Breast epithelium (tissue), 4 donors: ENCODE measurements at regions not wholly inside any gene's neighbourhood (a gene's known extent, or its start where the extent isn't known, plus 50 kb on each side); places are given as distances from the start of the nearest gene placed in this dataset.

Experiments used
- DNase-seq, 2 donors: peaks; one replicate each; pipeline ENCODE4 v3.0.0-alpha.2; 2019; ENCODE audit warnings: low spot score in 2 of 2
- H3K27ac ChIP-seq, 2 donors: fragments of 200-600 bp; sonication (generic) in 1 of 2; one replicate each; pipeline ENCODE4 v1.5.1; 2016 to 2019; ENCODE audit warnings: mild to moderate bottlenecking in 1 of 2
- H3K27me3 ChIP-seq, 2 donors: fragments of 200-600 bp; sonication (generic) in 1 of 2; one replicate each; pipeline versions ENCODE4 v1.5.1 to v1.6.0; 2017 to 2019; ENCODE audit warnings: control low read depth in 1 of 2, mild to moderate bottlenecking in 1 of 2
- H3K36me3 ChIP-seq: fragments of 200-600 bp; one replicate; pipeline ENCODE4 v1.5.1; 2019
- H3K4me1 ChIP-seq, 2 donors: fragments of 200-600 bp; sonication (generic); one replicate each; pipeline ENCODE4 v1.5.1; 2016 to 2019; ENCODE audit warnings: control low read depth in 1 of 2
- H3K4me3 ChIP-seq, 3 donors: fragments of 200-600 bp; sonication (generic); 1 replicate in 2 of 3; 2 replicates in 1 of 3; pipeline ENCODE4 v1.5.1; 2016 to 2019; ENCODE audit warnings: mild to moderate bottlenecking in 3 of 3, moderate library complexity in 2 of 3
- H3K9me3 ChIP-seq, 2 donors: fragments of 200-600 bp; sonication (generic) in 1 of 2; one replicate each; pipeline ENCODE4 v1.5.1; 2016 to 2019; ENCODE audit warnings: control low read depth in 1 of 2
- POLR2A ChIP-seq: fragments of 450-650 bp; IDR thresholded peaks from one replicate; pipeline ENCODE4 v1.6.1; 2016; ENCODE audit warnings: antibody characterized with exemption, mild to moderate bottlenecking, moderate library complexity
- POLR2AphosphoS5 ChIP-seq, 3 donors: sonication (generic); formaldehyde crosslinking; IDR thresholded peaks; one replicate each; pipeline ENCODE4 v1.6.1; 2017; ENCODE audit warnings: antibody characterized with exemption in 3 of 3
- intact Hi-C: fragments of 100-400 bp; cut with DNase I; formaldehyde crosslinking; loops from one replicate; pipeline ENCODE4 v1.15.1; 2023; ENCODE audit warnings: low total_unique reads
- TF ChIP-seq, protein P1 (sequence below), 3 donors: fragments of 450-650 bp; IDR thresholded peaks; one replicate each; pipeline ENCODE4 v1.5.1; 2016 to 2017; ENCODE audit warnings: antibody characterized with exemption in 3 of 3, mild to moderate bottlenecking in 3 of 3, moderate library complexity in 3 of 3

DNA sequence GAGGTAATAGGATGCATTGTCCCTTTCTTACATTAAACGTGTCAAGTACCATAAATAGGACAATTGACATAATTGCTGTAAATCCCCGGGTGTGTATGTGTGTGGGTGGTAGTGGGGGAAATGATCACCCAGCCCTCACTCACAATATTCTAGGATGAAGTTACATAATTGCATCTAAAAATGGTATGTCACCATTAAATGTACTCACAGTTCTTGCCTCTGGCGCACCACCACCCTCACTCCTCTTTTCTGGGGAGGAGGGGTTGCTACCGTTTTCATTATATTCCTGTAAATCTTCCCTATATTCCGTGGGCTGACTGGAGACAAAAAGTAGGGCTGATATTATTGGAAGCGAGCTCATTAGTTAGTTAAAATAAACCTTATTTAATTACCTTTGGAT lies 563.8 kb downstream of the TLR4 start:
- intact Hi-C loops = no loop called here
- DNase-seq = no peak
- Histone ChIP-seq H3K4me1 (no peaks in the 10 kb centered on the region), H3K9me3 (no peaks in the 10 kb centered on the region), H3K27ac (no peak overlapping the region), H3K4me3 (no peak overlapping the region), H3K27me3 (no peaks in the 10 kb centered on the region), H3K36me3 (no peaks in the 10 kb centered on the region)
- TF ChIP-seq POLR2A = no peak
- TF ChIP-seq, protein P1, sequence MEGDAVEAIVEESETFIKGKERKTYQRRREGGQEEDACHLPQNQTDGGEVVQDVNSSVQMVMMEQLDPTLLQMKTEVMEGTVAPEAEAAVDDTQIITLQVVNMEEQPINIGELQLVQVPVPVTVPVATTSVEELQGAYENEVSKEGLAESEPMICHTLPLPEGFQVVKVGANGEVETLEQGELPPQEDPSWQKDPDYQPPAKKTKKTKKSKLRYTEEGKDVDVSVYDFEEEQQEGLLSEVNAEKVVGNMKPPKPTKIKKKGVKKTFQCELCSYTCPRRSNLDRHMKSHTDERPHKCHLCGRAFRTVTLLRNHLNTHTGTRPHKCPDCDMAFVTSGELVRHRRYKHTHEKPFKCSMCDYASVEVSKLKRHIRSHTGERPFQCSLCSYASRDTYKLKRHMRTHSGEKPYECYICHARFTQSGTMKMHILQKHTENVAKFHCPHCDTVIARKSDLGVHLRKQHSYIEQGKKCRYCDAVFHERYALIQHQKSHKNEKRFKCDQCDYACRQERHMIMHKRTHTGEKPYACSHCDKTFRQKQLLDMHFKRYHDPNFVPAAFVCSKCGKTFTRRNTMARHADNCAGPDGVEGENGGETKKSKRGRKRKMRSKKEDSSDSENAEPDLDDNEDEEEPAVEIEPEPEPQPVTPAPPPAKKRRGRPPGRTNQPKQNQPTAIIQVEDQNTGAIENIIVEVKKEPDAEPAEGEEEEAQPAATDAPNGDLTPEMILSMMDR (IDR thresholded peaks at IDR 0.05) = no peak
- no peak for TF ChIP-seq POLR2AphosphoS5 (IDR thresholded peaks at IDR 0.05)

DNA sequence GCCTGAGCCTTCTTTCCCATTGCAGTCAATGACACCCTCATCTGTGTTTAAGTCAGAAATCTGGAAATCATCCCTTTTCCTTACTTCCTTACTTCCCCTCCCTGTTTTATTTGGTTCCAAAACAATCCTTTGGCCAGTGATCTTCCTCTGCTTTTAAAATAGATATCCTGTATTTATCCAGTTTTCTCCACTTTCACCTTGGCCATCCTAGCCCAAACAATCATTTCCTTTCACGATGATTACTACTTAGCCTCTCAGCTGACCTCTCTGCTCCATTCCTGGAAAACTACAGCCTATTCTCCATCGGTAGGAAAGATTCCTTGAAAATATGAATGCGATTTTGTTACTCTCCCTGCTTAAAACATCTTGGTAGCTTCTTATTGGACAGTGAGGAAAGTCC lies 565.4 kb downstream of the TLR4 start:
- H3K4me3 ChIP-seq = no peak overlapping the region
- intact Hi-C loops = no loop called here
- no peaks in the 10 kb centered on the region for H3K9me3 ChIP-seq
- no peak for TF ChIP-seq POLR2AphosphoS5 (IDR thresholded peaks at IDR 0.05)
- TF ChIP-seq, protein P1 (IDR thresholded peaks at IDR 0.05) = no peak
- no peak for TF ChIP-seq POLR2A
- H3K27me3 ChIP-seq = no peaks in the 10 kb centered on the region
- H3K36me3 ChIP-seq = no peaks in the 10 kb centered on the region
- no peaks in the 10 kb centered on the region for H3K4me1 ChIP-seq
- DNase-seq = no peak
- no peak overlapping the region for H3K27ac ChIP-seq

DNA sequence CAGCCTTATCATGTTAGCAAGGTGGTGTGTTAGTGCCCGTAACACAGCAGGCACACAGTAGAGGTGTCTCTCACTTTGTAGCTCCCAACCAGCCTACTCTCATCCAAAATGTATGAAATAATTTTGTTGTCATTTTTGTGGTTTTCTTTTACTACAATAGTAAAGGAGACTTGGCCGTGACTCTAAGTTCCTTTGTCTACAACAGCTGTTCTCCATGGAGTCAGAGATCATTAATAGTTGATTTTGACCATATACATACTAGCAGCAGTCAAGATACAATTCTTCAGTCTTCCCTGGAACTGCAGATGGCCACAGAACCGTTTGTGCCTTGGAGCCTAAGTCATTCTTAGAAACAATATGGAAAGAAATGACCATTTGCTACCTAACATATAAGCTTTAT lies 567.1 kb downstream of the TLR4 start:
- no peaks in the 10 kb centered on the region for H3K9me3 ChIP-seq
- H3K36me3 ChIP-seq = no peaks in the 10 kb centered on the region
- H3K27me3 ChIP-seq = no peaks in the 10 kb centered on the region
- TF ChIP-seq, protein P1 (IDR thresholded peaks at IDR 0.05) = no peak
- TF ChIP-seq POLR2A (no peak), POLR2AphosphoS5 (IDR thresholded peaks at IDR 0.05) (no peak)
- DNase-seq = no peak
- no peak overlapping the region for H3K4me3 ChIP-seq
- H3K27ac ChIP-seq = no peak overlapping the region
- intact Hi-C loops = no loop called here
- H3K4me1 ChIP-seq = no peaks in the 10 kb centered on the region

DNA sequence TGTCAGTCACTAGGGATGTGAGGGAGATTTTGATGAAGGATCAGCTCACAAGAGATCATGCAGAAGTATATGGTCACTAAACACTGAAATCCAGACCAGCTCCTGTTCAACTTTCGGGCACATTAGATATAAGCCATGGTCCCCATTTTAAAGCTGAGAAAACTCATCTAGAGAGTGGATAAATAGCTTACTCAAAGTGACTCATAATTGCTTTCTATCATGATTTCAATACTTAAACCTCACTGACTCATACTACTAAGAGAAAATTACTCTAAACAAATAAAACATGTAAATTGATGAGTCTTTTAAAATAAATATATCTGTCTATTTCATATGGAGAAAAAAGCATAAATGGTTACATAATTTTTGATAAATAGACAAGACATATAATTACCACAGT lies 567.7 kb downstream of the TLR4 start:
- intact Hi-C loops = no loop called here
- Histone ChIP-seq H3K4me3 (no peak overlapping the region), H3K27me3 (no peaks in the 10 kb centered on the region), H3K4me1 (no peaks in the 10 kb centered on the region), H3K36me3 (no peaks in the 10 kb centered on the region), H3K27ac (no peak overlapping the region), H3K9me3 (no peaks in the 10 kb centered on the region)
- DNase-seq = no peak
- TF ChIP-seq POLR2AphosphoS5 (IDR thresholded peaks at IDR 0.05) = no peak
- no peak for TF ChIP-seq POLR2A
- TF ChIP-seq, protein P1 (IDR thresholded peaks at IDR 0.05) = no peak

DNA sequence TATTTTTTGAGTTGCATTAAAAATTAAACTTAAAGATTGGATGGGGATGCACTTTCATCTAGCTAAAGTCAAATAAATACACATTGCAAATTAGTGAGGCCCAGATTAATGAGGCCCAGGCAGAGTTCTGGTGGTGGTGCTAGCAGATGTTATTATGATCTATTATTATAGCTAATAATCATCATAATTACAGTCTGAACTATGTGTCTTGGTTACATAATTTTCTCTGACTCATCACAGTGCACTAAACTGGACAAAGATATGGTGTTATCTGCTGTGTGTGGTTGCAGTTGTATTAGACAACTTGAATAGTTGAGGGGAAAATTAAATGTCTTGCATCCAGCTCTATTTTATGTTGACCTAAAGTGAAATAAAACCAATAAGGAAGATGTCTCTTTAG lies 568.8 kb downstream of the TLR4 start:
- TF ChIP-seq POLR2AphosphoS5 (IDR thresholded peaks at IDR 0.05) = no peak
- TF ChIP-seq POLR2A = no peak
- TF ChIP-seq, protein P1 (IDR thresholded peaks at IDR 0.05) = no peak
- Histone ChIP-seq H3K9me3 (no peaks in the 10 kb centered on the region), H3K4me3 (no peak overlapping the region), H3K27me3 (no peaks in the 10 kb centered on the region), H3K4me1 (no peaks in the 10 kb centered on the region), H3K27ac (no peak overlapping the region), H3K36me3 (no peaks in the 10 kb centered on the region)
- intact Hi-C loops = no loop called here
- DNase-seq = no peak
